DOHH2 (cell line): ENCODE measurements at regions not wholly inside any gene's neighbourhood (a gene's known extent, or its start where the extent isn't known, plus 50 kb on each side); places are given as distances from the start of the nearest gene placed in this dataset.

Experiments used
- H3F3A ChIP-seq: fragments of 200-600 bp; sonication (generic), shearing (Covaris generic); 2 replicates; pipeline ENCODE4 v1.6.0; 2016; ENCODE audit warnings: antibody characterized with exemption, mild to moderate bottlenecking; ENCODE audit not compliant: control insufficient read depth, insufficient read depth
- H3K27ac ChIP-seq: fragments of 200-600 bp; sonication (generic); 2 replicates; pipeline ENCODE4 v1.5.1; 2014; ENCODE audit warnings: low read depth, mild to moderate bottlenecking, low read length, moderate library complexity
- H3K27me3 ChIP-seq: fragments of 200-600 bp; sonication (generic); 2 replicates; pipeline ENCODE4 v1.6.1; 2014; ENCODE audit warnings: mild to moderate bottlenecking, low read length, mixed read lengths; ENCODE audit not compliant: control insufficient read depth
- H3K36me3 ChIP-seq: fragments of 200-600 bp; sonication (generic); 2 replicates; pipeline ENCODE4 v1.6.1; 2014; ENCODE audit warnings: mild to moderate bottlenecking, low read length, moderate library complexity, mixed read lengths; ENCODE audit not compliant: control insufficient read depth
- H3K4me1 ChIP-seq: fragments of 200-600 bp; sonication (generic); 2 replicates; pipeline ENCODE4 v1.6.1; 2014; ENCODE audit warnings: mild to moderate bottlenecking, low read length, mixed read lengths; ENCODE audit not compliant: control insufficient read depth
- H3K4me2 ChIP-seq: fragments of 200-600 bp; sonication (generic); 2 replicates; pipeline ENCODE4 v1.6.0; 2014; ENCODE audit warnings: mild to moderate bottlenecking, low read length, moderate library complexity
- H3K4me3 ChIP-seq: fragments of 200-600 bp; sonication (generic); 2 replicates; pipeline ENCODE4 v1.5.1; 2014; ENCODE audit warnings: mild to moderate bottlenecking, low read length, mixed read lengths
- H3K79me2 ChIP-seq: fragments of 200-600 bp; sonication (generic); 2 replicates; pipeline ENCODE4 v1.6.1; 2014; ENCODE audit warnings: mild to moderate bottlenecking, low read length, mixed read lengths; ENCODE audit not compliant: control insufficient read depth
- H3K9me2 ChIP-seq: fragments of 200-600 bp; sonication (generic); replicated peaks from 2 replicates; pipeline ENCODE4 v1.6.1; 2014; ENCODE audit warnings: mild to moderate bottlenecking, low read length, mixed read lengths; ENCODE audit not compliant: control insufficient read depth
- H3K9me3 ChIP-seq: fragments of 200-600 bp; sonication (generic); 2 replicates; pipeline ENCODE4 v1.6.1; 2014; ENCODE audit warnings: antibody characterized with exemption, low read length, mixed read lengths; ENCODE audit not compliant: control insufficient read depth, insufficient read depth
- H4K20me1 ChIP-seq: fragments of 200-600 bp; sonication (generic); 2 replicates; pipeline ENCODE4 v1.6.0; 2014; ENCODE audit warnings: low read depth, mild to moderate bottlenecking, antibody characterized with exemption, low read length, moderate library complexity; ENCODE audit not compliant: control insufficient read depth, insufficient read depth
- CTCF ChIP-seq: fragments of 200-600 bp; sonication (generic); IDR thresholded peaks from one replicate; pipeline ENCODE4 v1.5.1; 2014; ENCODE audit warnings: antibody characterized with exemption, mild to moderate bottlenecking, low read depth, low read length; ENCODE audit not compliant: poor library complexity, severe bottlenecking
- EZH2phosphoT487 ChIP-seq: fragments of 200-600 bp; sonication (generic); IDR thresholded peaks from 2 replicates; pipeline ENCODE4 v1.6.1; 2017; ENCODE audit warnings: borderline replicate concordance, mild to moderate bottlenecking, antibody characterized with exemption, low read length, moderate library complexity, mixed read lengths

GRCh38 chr10:117674201-117674600 is 131.7 kb downstream of the EMX2 start:
- Histone ChIP-seq H3K36me3 (no peaks in the 10 kb centered on the region), H3K4me3 (no peak overlapping the region), H3K4me2 (no peak overlapping the region), H3K27me3 (no peaks in the 10 kb centered on the region), H3K4me1 (no peaks in the 10 kb centered on the region), H3K79me2 (no peaks in the 10 kb centered on the region), H3F3A (no peaks in the 10 kb centered on the region), H4K20me1 (no peaks in the 10 kb centered on the region), H3K27ac (no peak overlapping the region), H3K9me3 (no peaks in the 10 kb centered on the region), H3K9me2 (no peaks in the 10 kb centered on the region)
- TF ChIP-seq EZH2phosphoT487 = no peak

DNA sequence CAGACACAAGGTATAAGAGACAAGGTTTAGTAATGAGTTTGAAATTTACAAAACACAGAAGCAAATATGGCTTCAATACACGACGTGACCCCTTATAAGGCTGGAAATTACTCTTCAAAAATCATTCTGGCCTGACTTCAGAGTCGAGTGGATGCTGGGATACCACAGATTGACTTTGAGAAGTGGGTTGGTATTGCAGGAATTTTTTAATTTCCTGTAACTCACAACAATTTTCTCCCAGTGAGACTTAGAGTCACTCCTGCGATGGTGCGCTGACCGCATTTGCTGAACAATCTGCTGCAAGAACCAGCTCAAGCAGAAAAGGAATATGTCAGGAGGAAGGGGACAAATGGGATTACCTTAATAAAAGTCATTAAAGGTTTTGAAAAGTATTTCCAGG is 132.1 kb downstream of the EMX2 start:
- no peaks in the 10 kb centered on the region for H3K36me3 ChIP-seq
- H4K20me1 ChIP-seq = no peaks in the 10 kb centered on the region
- no peaks in the 10 kb centered on the region for H3K9me3 ChIP-seq
- TF ChIP-seq EZH2phosphoT487 = no peak
- TF ChIP-seq CTCF = no peak
- H3K4me1 ChIP-seq = no peaks in the 10 kb centered on the region
- H3K4me2 ChIP-seq = no peak overlapping the region
- H3K4me3 ChIP-seq = no peak overlapping the region
- no peaks in the 10 kb centered on the region for H3K9me2 ChIP-seq
- no peaks in the 10 kb centered on the region for H3K27me3 ChIP-seq
- no peaks in the 10 kb centered on the region for H3F3A ChIP-seq
- H3K27ac ChIP-seq = no peak overlapping the region
- no peaks in the 10 kb centered on the region for H3K79me2 ChIP-seq

DNA sequence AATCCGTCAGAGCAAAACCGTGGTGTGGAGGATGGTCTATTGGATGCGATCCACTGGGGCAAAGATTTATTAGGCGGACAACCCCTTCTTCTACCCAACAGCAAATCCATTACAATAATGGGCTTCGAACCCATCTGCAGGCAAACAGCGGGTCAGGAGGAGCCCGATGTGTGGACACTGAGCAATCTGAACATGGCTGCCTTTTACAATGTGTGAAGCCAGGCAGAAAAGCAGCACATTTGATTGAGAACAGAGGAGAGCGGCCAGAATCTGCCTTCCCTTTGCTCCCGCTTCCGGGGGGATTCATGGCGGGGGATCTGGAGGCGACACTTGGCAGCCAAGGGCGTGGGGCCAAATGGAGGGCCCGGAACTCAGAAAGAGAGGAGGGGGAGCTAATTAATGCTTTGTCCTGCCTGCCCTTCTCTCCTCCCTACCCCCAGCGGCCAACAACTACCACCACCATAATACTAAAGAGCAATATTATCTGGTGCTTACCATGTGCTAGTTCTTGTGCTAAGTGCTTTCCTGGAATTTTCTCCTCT is 133.0 kb downstream of the EMX2 start:
- no peak for TF ChIP-seq CTCF
- no peak for TF ChIP-seq EZH2phosphoT487
- Histone ChIP-seq H3K4me1 (no peaks in the 10 kb centered on the region), H3K27ac (no peak overlapping the region), H4K20me1 (no peaks in the 10 kb centered on the region), H3K9me3 (no peaks in the 10 kb centered on the region), H3K4me3 (no peak overlapping the region), H3K4me2 (no peak overlapping the region), H3K79me2 (no peaks in the 10 kb centered on the region), H3K27me3 (no peaks in the 10 kb centered on the region), H3F3A (no peaks in the 10 kb centered on the region), H3K9me2 (no peaks in the 10 kb centered on the region), H3K36me3 (no peaks in the 10 kb centered on the region)

DNA sequence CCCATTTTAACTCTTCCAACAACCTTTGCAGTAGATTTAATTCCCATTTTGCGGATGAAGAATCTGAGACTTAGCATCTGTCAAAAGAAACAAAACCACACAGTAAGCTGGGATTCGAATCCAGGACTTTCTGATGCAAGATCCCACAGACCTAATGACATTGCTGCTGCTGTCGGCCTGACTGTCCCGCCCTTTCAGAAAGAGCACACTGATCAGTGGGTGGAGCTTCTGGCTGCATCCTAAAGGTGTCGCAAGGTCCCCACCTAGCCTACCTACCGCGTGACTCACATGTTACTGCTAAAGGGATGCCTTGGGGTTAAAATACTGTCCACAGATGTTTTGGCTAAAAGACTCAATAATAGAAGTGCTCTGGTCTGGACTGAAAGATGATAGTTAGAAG is 134.7 kb downstream of the EMX2 start:
- Histone ChIP-seq H3K9me3 (no peaks in the 10 kb centered on the region), H3K9me2 (no peaks in the 10 kb centered on the region), H3K4me3 (no peak overlapping the region), H3K27me3 (no peaks in the 10 kb centered on the region), H3K27ac (no peak overlapping the region), H3K79me2 (no peaks in the 10 kb centered on the region), H3F3A (no peaks in the 10 kb centered on the region), H3K4me1 (no peaks in the 10 kb centered on the region), H3K36me3 (no peaks in the 10 kb centered on the region), H4K20me1 (no peaks in the 10 kb centered on the region), H3K4me2 (no peak overlapping the region)
- no peak for TF ChIP-seq EZH2phosphoT487
- no peak for TF ChIP-seq CTCF
